Activated T-helper 17 cell treated with anti-CD3 and anti-CD28 coated beads, Interleukin-2, amount 50 U/mL, for 72 hours (primary cell): ENCODE measurements at regions not wholly inside any gene's neighbourhood (a gene's known extent, or its start where the extent isn't known, plus 50 kb on each side); places are given as distances from the start of the nearest gene placed in this dataset.

Experiments used
- ATAC-seq: fragments of 150-1000 bp; cut with Tn5 transposase; replicated peaks from 2 replicates; pipeline ENCODE4 v1.10.0; 2021; ENCODE audit warnings: mild to moderate bottlenecking, moderate library complexity
- H3K27ac Mint-ChIP-seq: one replicate; pipeline ENCODE4 v1.8.0; 2022; ENCODE audit warnings: mixed read lengths
- H3K27me3 Mint-ChIP-seq: one replicate; pipeline ENCODE4 v1.8.0; 2022; ENCODE audit warnings: mixed read lengths
- H3K36me3 Mint-ChIP-seq: one replicate; pipeline ENCODE4 v1.8.0; 2022; ENCODE audit warnings: low read depth, mild to moderate bottlenecking, mixed read lengths
- H3K4me1 Mint-ChIP-seq: one replicate; pipeline ENCODE4 v1.8.0; 2022; ENCODE audit warnings: mixed read lengths
- H3K4me3 Mint-ChIP-seq: one replicate; pipeline ENCODE4 v1.8.0; 2022; ENCODE audit warnings: mild to moderate bottlenecking, mixed read lengths
- H3K9me3 Mint-ChIP-seq: one replicate; pipeline ENCODE4 v1.8.0; 2022; ENCODE audit warnings: mixed read lengths

GRCh38 chr16:63385714-63386432 lies 1349.6 kb upstream of the CDH8 start:
- Mint-ChIP-seq H3K27ac (no peak overlapping the region), H3K36me3 (no peaks in the 10 kb centered on the region), H3K9me3 (peaks cover 12% of the 10 kb centered on the region), H3K4me3 (no peak overlapping the region), H3K27me3 (no peaks in the 10 kb centered on the region), H3K4me1 (no peaks in the 10 kb centered on the region)
- ATAC-seq = no peak

- peaks cover 14% of the 10 kb centered on the region for H3K9me3 Mint-ChIP-seq
- no peak overlapping the region for H3K4me3 Mint-ChIP-seq
- no peak for ATAC-seq
- no peak overlapping the region for H3K27ac Mint-ChIP-seq
- no peaks in the 10 kb centered on the region for H3K4me1 Mint-ChIP-seq
- H3K27me3 Mint-ChIP-seq = no peaks in the 10 kb centered on the region
- no peaks in the 10 kb centered on the region for H3K36me3 Mint-ChIP-seq
These were observed 1337.5 kb upstream of the CDH8 start for GRCh38 chr16:63373744-63374143.

GRCh38 chr16:63372815-63373214 lies 1336.6 kb upstream of the CDH8 start:
- H3K27me3 Mint-ChIP-seq = no peaks in the 10 kb centered on the region
- ATAC-seq = no peak
- no peaks in the 10 kb centered on the region for H3K36me3 Mint-ChIP-seq
- no peaks in the 10 kb centered on the region for H3K4me1 Mint-ChIP-seq
- no peak overlapping the region for H3K4me3 Mint-ChIP-seq
- peaks cover 20% of the 10 kb centered on the region for H3K9me3 Mint-ChIP-seq
- no peak overlapping the region for H3K27ac Mint-ChIP-seq

GRCh38 chr16:63372283-63372682 lies 1336.0 kb upstream of the CDH8 start:
- Mint-ChIP-seq H3K27ac (no peak overlapping the region), H3K9me3 (peaks cover 20% of the 10 kb centered on the region), H3K27me3 (no peaks in the 10 kb centered on the region), H3K4me3 (no peak overlapping the region), H3K36me3 (no peaks in the 10 kb centered on the region), H3K4me1 (no peaks in the 10 kb centered on the region)
- ATAC-seq = no peak

GRCh38 chr16:63365649-63366304 lies 1329.5 kb upstream of the CDH8 start:
- H3K27ac Mint-ChIP-seq = no peak overlapping the region
- peaks cover 12% of the 10 kb centered on the region for H3K9me3 Mint-ChIP-seq
- no peaks in the 10 kb centered on the region for H3K36me3 Mint-ChIP-seq
- no peaks in the 10 kb centered on the region for H3K27me3 Mint-ChIP-seq
- no peaks in the 10 kb centered on the region for H3K4me1 Mint-ChIP-seq
- ATAC-seq = no peak
- H3K4me3 Mint-ChIP-seq = no peak overlapping the region

- H3K27me3 Mint-ChIP-seq = no peaks in the 10 kb centered on the region
- H3K36me3 Mint-ChIP-seq = no peaks in the 10 kb centered on the region
These were observed 1327.5 kb upstream of the CDH8 start for GRCh38 chr16:63363738-63364137.

GRCh38 chr16:63361032-63361624 lies 1324.9 kb upstream of the CDH8 start:
- no peaks in the 10 kb centered on the region for H3K9me3 Mint-ChIP-seq

More at GRCh38 chr16:63363738-63364137, 1327.5 kb upstream of the CDH8 start:
- Mint-ChIP-seq H3K4me3 (no peak overlapping the region), H3K4me1 (no peaks in the 10 kb centered on the region), H3K9me3 (peaks cover 6% of the 10 kb centered on the region), H3K27ac (no peak overlapping the region)
- ATAC-seq = no peak

GRCh38 chr16:63349961-63350360 lies 1313.7 kb upstream of the CDH8 start:
- Mint-ChIP-seq H3K4me3 (no peak overlapping the region), H3K4me1 (no peaks in the 10 kb centered on the region), H3K27ac (no peak overlapping the region), H3K36me3 (no peaks in the 10 kb centered on the region), H3K9me3 (peaks cover 19% of the 10 kb centered on the region), H3K27me3 (no peaks in the 10 kb centered on the region)
- no peak for ATAC-seq

More at GRCh38 chr16:63361032-63361624, 1324.9 kb upstream of the CDH8 start:
- Mint-ChIP-seq H3K4me3 (no peak overlapping the region), H3K27me3 (no peaks in the 10 kb centered on the region), H3K4me1 (no peaks in the 10 kb centered on the region), H3K36me3 (no peaks in the 10 kb centered on the region), H3K27ac (no peak overlapping the region)
- ATAC-seq = no peak

GRCh38 chr16:63346000-63346399 lies 1309.8 kb upstream of the CDH8 start:
- H3K4me1 Mint-ChIP-seq = no peaks in the 10 kb centered on the region
- H3K27ac Mint-ChIP-seq = no peak overlapping the region

GRCh38 chr16:63337264-63337663 lies 1301.0 kb upstream of the CDH8 start:
- Mint-ChIP-seq H3K27ac (no peak overlapping the region), H3K27me3 (no peaks in the 10 kb centered on the region), H3K4me3 (no peak overlapping the region), H3K9me3 (peaks cover 10% of the 10 kb centered on the region), H3K4me1 (no peaks in the 10 kb centered on the region), H3K36me3 (no peaks in the 10 kb centered on the region)
- ATAC-seq = no peak

More at GRCh38 chr16:63346000-63346399, 1309.8 kb upstream of the CDH8 start:
- no peak overlapping the region for H3K4me3 Mint-ChIP-seq
- H3K36me3 Mint-ChIP-seq = no peaks in the 10 kb centered on the region
- peaks cover 23% of the 10 kb centered on the region for H3K9me3 Mint-ChIP-seq
- no peaks in the 10 kb centered on the region for H3K27me3 Mint-ChIP-seq
- no peak for ATAC-seq

GRCh38 chr16:63331111-63331510 lies 1294.9 kb upstream of the CDH8 start:
- Mint-ChIP-seq H3K4me1 (no peaks in the 10 kb centered on the region), H3K27me3 (no peaks in the 10 kb centered on the region), H3K9me3 (peaks cover 20% of the 10 kb centered on the region), H3K27ac (no peak overlapping the region), H3K4me3 (no peak overlapping the region), H3K36me3 (no peaks in the 10 kb centered on the region)
- ATAC-seq = no peak

- Mint-ChIP-seq H3K4me1 (no peaks in the 10 kb centered on the region), H3K36me3 (no peaks in the 10 kb centered on the region), H3K27me3 (no peaks in the 10 kb centered on the region), H3K9me3 (peaks cover 10% of the 10 kb centered on the region), H3K27ac (no peak overlapping the region), H3K4me3 (no peak overlapping the region)
- ATAC-seq = no peak
These were observed 1290.6 kb upstream of the CDH8 start for GRCh38 chr16:63326736-63327339.

GRCh38 chr16:63323722-63324705 lies 1287.8 kb upstream of the CDH8 start:
- Mint-ChIP-seq H3K36me3 (no peaks in the 10 kb centered on the region), H3K27ac (no peak overlapping the region), H3K4me1 (no peaks in the 10 kb centered on the region), H3K27me3 (no peaks in the 10 kb centered on the region), H3K4me3 (no peak overlapping the region), H3K9me3 (peaks cover 8% of the 10 kb centered on the region)
- no peak for ATAC-seq

GRCh38 chr16:63323055-63323454 lies 1286.8 kb upstream of the CDH8 start:
- Mint-ChIP-seq H3K27ac (no peak overlapping the region), H3K27me3 (no peaks in the 10 kb centered on the region), H3K9me3 (peaks cover 8% of the 10 kb centered on the region), H3K4me1 (no peaks in the 10 kb centered on the region), H3K36me3 (no peaks in the 10 kb centered on the region), H3K4me3 (no peak overlapping the region)
- ATAC-seq = no peak
